GM21529 (cell line): ENCODE measurements at regions not wholly inside any gene's neighbourhood (a gene's known extent, or its start where the extent isn't known, plus 50 kb on each side); places are given as distances from the start of the nearest gene placed in this dataset.

ENCODE experiments used
- ATAC-seq: cut with Tn5 transposase; IDR thresholded peaks from one replicate; pipeline ENCODE4 v1.9.1; 2021; ENCODE audit not compliant: unreplicated experiment

DNA sequence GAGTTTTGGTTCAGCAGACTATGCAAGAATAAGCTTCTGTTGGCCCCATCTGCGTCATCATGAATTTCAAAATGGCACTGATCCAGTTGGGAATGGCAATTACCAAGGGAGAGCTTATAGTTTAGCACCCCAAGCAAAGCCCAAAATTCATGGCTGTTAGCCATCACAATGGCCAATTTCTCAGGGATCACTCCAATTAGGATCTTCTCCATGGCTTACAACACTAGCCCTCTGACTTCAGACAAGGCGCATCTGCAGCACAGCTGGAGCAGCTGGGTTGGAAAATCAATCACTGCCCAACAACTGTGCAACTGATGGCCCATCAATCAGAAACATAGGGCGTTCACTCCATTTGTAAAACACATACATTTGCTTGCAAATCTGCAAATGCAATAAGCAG is 273.6 kb downstream of the SRBD1 start:
- ATAC-seq: no peak

- ATAC-seq: no peak
Observed at GRCh38 chr2:45334205-45334604, 276.9 kb downstream of the SRBD1 start.

DNA sequence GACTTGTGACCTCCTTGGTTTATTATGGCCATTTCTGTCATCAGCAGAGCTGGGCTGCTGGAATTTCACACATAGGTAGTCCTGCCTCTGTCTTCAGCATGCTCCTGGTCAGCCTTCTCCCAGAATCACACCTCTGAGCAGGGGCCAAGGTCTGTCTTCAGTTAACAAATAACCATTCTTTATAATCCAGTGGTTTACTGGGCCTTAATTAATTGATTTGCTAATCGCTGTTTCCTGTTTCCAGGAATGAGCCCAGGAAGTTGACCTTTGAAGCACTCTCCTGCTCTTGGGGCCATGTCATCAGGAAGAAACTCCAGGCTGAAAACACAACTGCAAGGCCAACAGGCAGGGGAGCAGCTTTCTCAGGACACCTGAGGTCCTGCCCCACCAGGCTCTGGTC is 278.5 kb downstream of the SRBD1 start:
- no peak for ATAC-seq

DNA sequence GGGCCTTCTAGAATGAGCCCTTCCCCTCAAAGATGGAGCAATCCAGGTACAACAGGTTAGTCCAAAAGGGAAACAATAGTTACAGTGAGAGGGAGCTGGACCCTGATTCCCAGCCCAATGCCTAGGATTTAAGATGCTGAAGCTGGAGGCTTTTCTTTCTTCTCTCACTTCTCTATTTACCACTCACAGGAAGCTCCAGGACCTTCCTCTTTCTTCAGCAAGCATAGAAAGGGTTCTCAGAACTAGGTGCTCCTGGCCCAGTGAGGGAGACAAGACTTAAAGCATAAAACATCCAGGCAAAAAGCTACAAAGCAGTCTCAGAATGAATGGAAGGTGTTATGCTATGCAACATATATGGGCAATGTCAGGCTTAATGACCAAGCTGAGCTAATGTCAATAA is 279.0 kb downstream of the SRBD1 start:
- no peak for ATAC-seq

- no peak for ATAC-seq
Observed at GRCh38 chr2:45331410-45331786, 279.7 kb downstream of the SRBD1 start.

DNA sequence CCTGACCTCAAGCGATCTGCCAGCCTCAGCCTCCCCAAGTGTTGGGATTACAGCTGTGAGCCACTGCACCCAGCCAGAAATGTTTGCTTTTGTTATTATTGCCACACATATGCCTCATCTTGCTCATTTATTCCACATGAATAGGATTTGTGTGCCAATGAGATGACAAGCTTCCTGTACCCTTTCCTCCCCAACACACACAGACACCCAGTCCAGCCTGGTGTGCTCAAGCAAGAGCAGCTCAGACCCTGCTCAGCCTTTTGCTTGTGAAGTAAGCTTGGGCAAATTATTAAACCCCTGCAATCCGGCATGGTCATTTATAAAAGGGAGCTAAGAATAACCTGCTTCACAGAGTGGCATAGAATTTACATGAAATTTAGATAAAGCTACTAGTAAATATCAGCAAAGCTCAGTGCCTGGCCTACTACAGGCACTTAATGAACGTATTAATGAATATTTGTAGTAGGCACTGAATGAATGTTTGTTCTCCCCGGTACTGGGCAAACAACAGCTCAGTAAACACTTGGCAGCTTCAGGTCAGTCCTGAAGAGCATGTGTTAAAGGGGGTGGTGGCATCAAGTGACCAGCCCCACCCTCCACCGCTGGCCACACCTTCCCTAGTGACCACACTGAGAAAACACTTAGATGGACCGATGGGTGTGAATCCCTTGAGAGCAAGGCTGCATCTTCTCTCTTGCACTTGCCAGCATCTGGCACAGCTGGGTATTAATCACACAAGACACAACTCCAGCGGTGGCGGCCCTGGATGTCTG is 280.2 kb downstream of the SRBD1 start:
- ATAC-seq: no peak

DNA sequence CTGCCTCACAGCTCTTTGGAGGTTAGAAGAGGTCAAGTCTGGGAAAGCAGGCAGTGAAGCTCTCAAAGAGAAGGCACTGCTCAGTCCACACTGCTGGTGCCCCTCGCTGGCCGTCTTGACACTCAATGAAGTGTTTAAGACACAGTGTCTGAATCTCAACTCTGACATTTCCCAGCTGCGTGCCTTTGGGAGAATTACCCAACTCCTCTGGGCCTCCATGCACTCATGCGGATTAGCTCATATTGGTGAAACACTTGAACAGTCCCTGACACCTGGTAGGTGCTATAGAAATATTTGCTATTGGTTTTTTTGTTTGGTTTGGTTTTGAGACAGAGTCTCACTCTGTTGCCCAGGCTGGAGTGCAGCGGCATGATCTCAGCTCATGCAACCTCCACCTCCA is 281.0 kb downstream of the SRBD1 start:
- no peak for ATAC-seq

DNA sequence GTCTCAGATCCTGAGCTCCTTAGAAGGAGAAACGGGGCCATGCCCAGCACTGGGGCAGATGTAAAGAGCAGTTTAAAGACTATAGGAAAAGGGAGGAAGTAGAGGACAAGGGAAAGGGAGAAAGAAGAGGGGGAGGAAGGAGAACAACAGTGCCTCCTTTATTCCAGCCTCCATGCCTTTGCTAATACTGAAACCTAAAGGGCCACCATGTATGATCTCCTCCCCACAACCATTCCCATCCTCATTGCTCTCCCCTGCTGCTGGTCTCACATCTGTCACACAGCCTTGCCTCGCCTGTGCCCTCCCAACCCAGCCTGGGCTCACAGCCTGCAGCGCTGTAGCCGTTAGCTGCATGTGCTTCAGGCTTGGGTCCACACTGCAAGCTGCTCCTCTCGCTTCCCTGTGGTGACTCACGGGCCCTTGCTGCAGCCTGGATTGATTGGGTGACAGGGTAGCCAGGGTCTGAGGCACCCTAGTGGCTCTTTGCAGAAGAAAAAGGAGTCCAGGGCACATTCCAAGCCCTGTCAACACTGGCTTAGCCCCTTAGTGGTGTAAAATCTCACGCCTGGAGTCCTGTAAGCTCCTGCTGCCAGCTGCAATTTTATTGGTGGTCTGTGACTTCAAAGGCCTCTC is 281.9 kb downstream of the SRBD1 start:
- no peak for ATAC-seq

- ATAC-seq: no peak
Observed at GRCh38 chr2:45328264-45328870, 282.7 kb downstream of the SRBD1 start.

DNA sequence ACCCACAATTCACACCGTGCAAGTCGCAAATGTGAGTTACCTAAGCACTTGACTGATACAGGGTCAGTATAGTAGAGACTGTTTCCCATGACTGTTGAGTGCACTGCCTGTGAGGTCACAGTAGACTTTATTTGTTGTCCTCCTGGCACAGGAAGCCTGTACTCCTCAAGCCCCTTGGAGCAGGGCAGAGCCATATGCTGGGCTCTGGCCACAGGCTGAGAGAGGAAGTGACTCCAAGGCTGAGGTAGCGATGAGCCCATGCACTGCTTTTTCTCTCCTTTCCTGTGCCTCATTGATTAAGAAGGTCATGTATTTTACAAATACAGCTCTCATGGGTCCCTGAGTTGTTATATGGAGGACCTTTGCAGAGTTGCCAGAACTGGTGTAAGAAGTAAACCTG is 287.7 kb downstream of the SRBD1 start:
- ATAC-seq: no peak

- ATAC-seq: no peak
Observed at GRCh38 chr2:45320956-45321355, 290.1 kb downstream of the SRBD1 start.

GRCh38 chr2:45319683-45320455 is 291.2 kb downstream of the SRBD1 start:
- no peak for ATAC-seq

DNA sequence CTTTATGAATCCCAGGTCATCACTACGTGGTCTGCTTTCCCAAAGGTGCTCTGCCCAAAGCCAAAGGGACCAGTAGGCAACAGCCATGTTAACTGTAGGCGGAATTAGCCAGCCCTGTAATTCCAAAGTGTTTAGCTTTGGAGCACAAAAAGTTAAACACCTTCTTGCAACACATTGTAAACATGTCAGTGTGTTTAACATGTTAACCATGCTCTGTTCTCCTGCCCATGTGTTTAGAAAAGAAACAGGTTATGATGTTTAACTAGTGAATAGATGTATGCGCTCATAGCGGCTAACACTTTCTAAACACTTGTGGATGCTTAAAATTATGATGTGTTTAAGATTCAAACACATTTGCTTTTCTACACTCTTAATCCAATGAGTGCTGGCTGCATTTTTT is 292.4 kb downstream of the SRBD1 start:
- ATAC-seq: no peak

DNA sequence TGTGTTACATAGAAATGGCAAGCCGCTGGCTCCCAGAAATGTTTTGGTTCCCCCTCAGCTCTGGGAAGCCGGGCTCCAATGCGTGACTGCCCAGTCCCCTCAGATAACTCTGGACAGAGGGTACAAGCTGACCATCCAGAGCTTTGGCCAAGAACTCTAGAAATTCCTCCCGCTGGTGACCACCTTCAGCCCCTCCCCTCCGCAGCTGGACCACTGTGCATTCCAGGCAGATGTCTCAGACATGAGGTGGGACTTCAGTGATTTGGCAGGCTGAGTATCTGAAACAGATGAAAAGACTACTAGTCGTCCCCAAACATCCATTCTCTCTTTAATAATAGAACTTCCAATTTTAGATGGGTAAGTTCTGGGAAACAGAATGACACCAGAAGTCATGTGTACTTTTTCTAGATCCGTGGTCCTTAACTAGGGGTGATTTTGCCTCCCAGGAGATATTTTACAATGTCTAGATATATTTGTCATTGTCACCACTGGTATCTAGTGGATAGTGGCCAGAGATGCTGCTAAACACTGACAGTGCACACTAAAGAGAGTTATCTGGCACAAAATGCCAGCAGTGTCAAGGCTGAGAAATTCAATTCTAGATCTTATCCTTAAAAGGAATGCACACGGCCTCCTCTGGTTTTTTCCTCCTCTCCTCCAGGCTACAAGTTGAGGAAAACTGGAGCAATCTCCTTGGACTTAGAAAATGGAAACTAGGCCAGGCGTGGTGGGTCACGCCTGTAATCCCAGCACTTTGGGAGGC is 294.3 kb downstream of the SRBD1 start:
- no peak for ATAC-seq

- ATAC-seq: no peak
Observed at GRCh38 chr2:45315861-45316260, 295.2 kb downstream of the SRBD1 start.

DNA sequence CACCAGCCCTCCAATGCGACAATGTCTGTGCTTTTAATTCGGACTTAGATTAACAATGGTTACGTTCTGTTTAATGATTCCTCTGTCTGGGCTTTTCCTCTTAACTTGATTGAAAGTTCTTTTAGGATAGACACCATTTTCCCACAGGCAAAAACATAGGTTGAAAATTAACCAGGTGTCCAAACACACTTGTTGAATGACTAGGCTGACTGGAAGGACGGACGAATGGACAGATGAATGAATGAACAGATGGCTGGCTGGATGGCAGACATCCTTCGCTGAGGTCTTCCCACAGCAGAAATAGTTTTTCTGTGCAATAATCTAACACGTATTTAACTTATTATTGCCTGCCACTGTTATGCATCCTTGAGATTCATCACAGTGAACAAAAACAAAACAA is 298.8 kb downstream of the SRBD1 start:
- no peak for ATAC-seq

- no peak for ATAC-seq
Observed at GRCh38 chr2:45311559-45311958, 299.5 kb downstream of the SRBD1 start.

DNA sequence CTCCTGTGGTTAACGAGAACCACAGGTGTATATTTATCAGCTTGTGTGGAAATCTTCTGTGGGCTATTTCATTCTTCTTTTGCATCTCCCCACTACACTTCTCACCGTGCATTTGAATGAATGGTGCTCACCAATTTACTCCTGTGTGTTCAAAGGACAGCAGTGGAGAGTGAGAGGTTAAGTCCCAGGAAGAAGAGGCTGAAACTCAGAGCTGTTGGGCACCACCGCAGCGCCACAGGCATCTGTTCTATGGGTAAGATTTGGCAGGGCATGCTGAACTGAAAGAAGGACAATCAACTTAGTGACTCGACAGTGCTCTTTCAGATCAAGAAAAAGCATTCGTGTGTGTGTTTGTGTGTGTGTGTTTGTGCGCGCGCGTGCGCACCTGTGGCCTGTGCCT is 297.9 kb upstream of the SIX2 start:
- ATAC-seq: no peak

DNA sequence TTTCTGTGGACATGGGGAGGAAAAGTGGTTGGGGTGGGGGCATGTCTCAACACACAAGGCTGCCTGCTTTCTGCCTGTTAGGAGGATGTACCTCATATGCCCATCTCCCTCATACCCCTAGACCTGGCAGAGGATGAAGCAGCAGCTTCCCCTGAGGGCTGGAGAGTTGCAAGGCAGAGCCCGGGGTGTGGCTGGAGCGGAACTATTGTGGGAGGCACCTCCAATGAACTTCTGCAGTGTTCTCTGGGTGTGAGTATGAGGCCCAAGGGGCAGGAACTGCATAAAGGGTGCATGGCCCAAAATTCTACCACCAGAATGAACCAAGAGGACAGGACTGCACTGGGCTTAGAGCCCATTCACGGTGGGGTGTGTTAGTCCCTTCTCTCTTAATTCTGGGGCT is 296.3 kb upstream of the SIX2 start:
- no peak for ATAC-seq

GRCh38 chr2:45303417-45304202 is 294.4 kb upstream of the SIX2 start:
- ATAC-seq: no peak
